OCI-LY1 (cell line): ENCODE measurements at regions not wholly inside any gene's neighbourhood (a gene's known extent, or its start where the extent isn't known, plus 50 kb on each side); places are given as distances from the start of the nearest gene placed in this dataset.
"Not testable (repeated sequence)": the region's sequence is repeated elsewhere in the genome, so short reads cannot be mapped to it uniquely, and the experiment has no call there.

Experiments
- H2AFZ ChIP-seq: fragments of 200-600 bp; sonication (generic), shearing (Covaris generic); 2 replicates; pipeline ENCODE4 v1.6.0; 2014; ENCODE audit warnings: antibody characterized with exemption, mild to moderate bottlenecking, low read length
- H3F3A ChIP-seq: fragments of 200-600 bp; sonication (generic), shearing (Covaris generic); 2 replicates; pipeline ENCODE4 v1.6.0; 2014; ENCODE audit warnings: mild to moderate bottlenecking, antibody characterized with exemption, low read length, moderate library complexity; ENCODE audit not compliant: insufficient read depth
- H3K27ac ChIP-seq: fragments of 200-600 bp; sonication (generic); 2 replicates; pipeline ENCODE4 v1.5.1; 2014; ENCODE audit warnings: low read length, mixed run types, mild to moderate bottlenecking, low read depth; ENCODE audit not compliant: poor library complexity, severe bottlenecking
- H3K27me3 ChIP-seq: fragments of 200-600 bp; sonication (generic); 2 replicates; pipeline ENCODE4 v1.6.0; 2014; ENCODE audit warnings: antibody characterized with exemption, mild to moderate bottlenecking, low read length, moderate library complexity; ENCODE audit not compliant: insufficient read depth
- H3K36me3 ChIP-seq: fragments of 200-600 bp; sonication (generic); 2 replicates; pipeline ENCODE4 v1.6.1; 2014; ENCODE audit warnings: mild to moderate bottlenecking, antibody characterized with exemption, low read length, moderate library complexity, mixed read lengths; ENCODE audit not compliant: insufficient read depth
- H3K4me1 ChIP-seq: fragments of 200-600 bp; sonication (generic); 2 replicates; pipeline ENCODE4 v1.5.1; 2014; ENCODE audit warnings: mild to moderate bottlenecking, low read length, moderate library complexity; ENCODE audit not compliant: insufficient read depth, severe bottlenecking
- H3K4me2 ChIP-seq: fragments of 200-600 bp; sonication (generic), shearing (Covaris generic); 2 replicates; pipeline ENCODE4 v1.6.1; 2014; ENCODE audit warnings: low read length
- H3K4me3 ChIP-seq: fragments of 200-600 bp; sonication (generic); 2 replicates; pipeline ENCODE4 v1.5.1; 2014; ENCODE audit warnings: low read length, low read depth, mild to moderate bottlenecking, mixed read lengths; ENCODE audit not compliant: poor library complexity, severe bottlenecking
- H3K79me2 ChIP-seq: fragments of 200-600 bp; shearing (Covaris generic); 2 replicates; pipeline ENCODE4 v1.6.1; 2016; ENCODE audit warnings: mixed run types, low read length, mixed read lengths; ENCODE audit not compliant: insufficient read depth
- H3K9ac ChIP-seq: fragments of 200-600 bp; sonication (generic), shearing (Covaris generic); 2 replicates; pipeline ENCODE4 v1.6.1; 2014; ENCODE audit warnings: mild to moderate bottlenecking, low read length, mixed read lengths
- H3K9me2 ChIP-seq: fragments of 200-600 bp; sonication (generic), shearing (Covaris generic); 2 replicates; pipeline ENCODE4 v1.6.1; 2014; ENCODE audit warnings: low read depth, mild to moderate bottlenecking, low read length, mixed read lengths
- H3K9me3 ChIP-seq: fragments of 200-600 bp; shearing (Covaris generic); 2 replicates; pipeline ENCODE4 v1.6.1; 2014; ENCODE audit warnings: low read length, mixed read lengths
- H4K20me1 ChIP-seq: fragments of 200-600 bp; sonication (generic), shearing (Covaris generic); 2 replicates; pipeline ENCODE4 v1.6.0; 2016; ENCODE audit warnings: mild to moderate bottlenecking, low read length; ENCODE audit not compliant: insufficient read depth
- CTCF ChIP-seq: fragments of 200-600 bp; sonication (generic), shearing (Covaris generic); IDR thresholded peaks from 2 replicates; pipeline ENCODE4 v1.5.1; 2017; ENCODE audit warnings: mild to moderate bottlenecking, antibody characterized with exemption, low read length, moderate library complexity, mixed read lengths
- EZH2 ChIP-seq: fragments of 200-600 bp; sonication (generic), shearing (Covaris generic); IDR thresholded peaks from 2 replicates; pipeline ENCODE4 v1.8.0; 2017; ENCODE audit warnings: borderline replicate concordance, mixed run types, mild to moderate bottlenecking, antibody characterized with exemption, low read length, moderate library complexity, mixed read lengths

GRCh38 chr13:90839061-90839460 is 508.4 kb upstream of the MIR17HG start:
- H3K79me2 ChIP-seq = no peaks in the 10 kb centered on the region
- H3F3A ChIP-seq = no peaks in the 10 kb centered on the region
- no peak overlapping the region for H3K4me3 ChIP-seq
- no peak overlapping the region for H3K9ac ChIP-seq
- H3K27ac ChIP-seq = no peak overlapping the region
- no peaks in the 10 kb centered on the region for H3K36me3 ChIP-seq
- H3K9me3 ChIP-seq = no peaks in the 10 kb centered on the region
- no peak overlapping the region for H2AFZ ChIP-seq
- no peak for TF ChIP-seq CTCF
- no peak for TF ChIP-seq EZH2
- no peaks in the 10 kb centered on the region for H4K20me1 ChIP-seq
- no peaks in the 10 kb centered on the region for H3K27me3 ChIP-seq
- no peaks in the 10 kb centered on the region for H3K9me2 ChIP-seq
- no peak overlapping the region for H3K4me2 ChIP-seq
- no peaks in the 10 kb centered on the region for H3K4me1 ChIP-seq

GRCh38 chr13:90846936-90847335 is 500.6 kb upstream of the MIR17HG start:
- Histone ChIP-seq H3K27ac (no peak overlapping the region), H3K4me1 (no peaks in the 10 kb centered on the region), H3K27me3 (no peaks in the 10 kb centered on the region), H3K79me2 (no peaks in the 10 kb centered on the region), H3K4me2 (no peak overlapping the region), H3K36me3 (no peaks in the 10 kb centered on the region), H3F3A (no peaks in the 10 kb centered on the region), H2AFZ (no peak overlapping the region), H4K20me1 (no peaks in the 10 kb centered on the region), H3K9ac (no peak overlapping the region), H3K9me2 (no peaks in the 10 kb centered on the region), H3K9me3 (no peaks in the 10 kb centered on the region), H3K4me3 (no peak overlapping the region)
- TF ChIP-seq CTCF (no peak), EZH2 (no peak)

GRCh38 chr13:90853666-90854065 is 493.8 kb upstream of the MIR17HG start:
- not testable (repeated sequence) for H3K9me3 ChIP-seq, H3K27me3 ChIP-seq, H3K79me2 ChIP-seq, H3K36me3 ChIP-seq, H2AFZ ChIP-seq, H3K4me2 ChIP-seq, H3K9me2 ChIP-seq, H3F3A ChIP-seq, H3K9ac ChIP-seq, H3K4me3 ChIP-seq, H3K27ac ChIP-seq, H3K4me1 ChIP-seq, H4K20me1 ChIP-seq

- H3K36me3 ChIP-seq = no peaks in the 10 kb centered on the region
- H3K79me2 ChIP-seq = no peaks in the 10 kb centered on the region
- no peak overlapping the region for H3K27ac ChIP-seq
- H3F3A ChIP-seq = no peaks in the 10 kb centered on the region
- H2AFZ ChIP-seq = no peak overlapping the region
- H3K4me1 ChIP-seq = no peaks in the 10 kb centered on the region
- no peaks in the 10 kb centered on the region for H3K9me2 ChIP-seq
- no peaks in the 10 kb centered on the region for H3K27me3 ChIP-seq
- H3K4me2 ChIP-seq = no peak overlapping the region
- no peaks in the 10 kb centered on the region for H3K9me3 ChIP-seq
- no peak overlapping the region for H3K9ac ChIP-seq
- H4K20me1 ChIP-seq = 0 out of 2 replicates have a peak, but pooled peaks cover 2% of the 10 kb centered on the region
- H3K4me3 ChIP-seq = no peak overlapping the region
- no peak for TF ChIP-seq CTCF
- TF ChIP-seq EZH2 = no peak
Measured at GRCh38 chr13:90857921-90858320, 489.6 kb upstream of the MIR17HG start.
